B cell (primary cell): ENCODE measurements at regions not wholly inside any gene's neighbourhood (a gene's known extent, or its start where the extent isn't known, plus 50 kb on each side); places are given as distances from the start of the nearest gene placed in this dataset.

ENCODE experiments used
- ATAC-seq: fragments of 200-7000 bp; cut with Tn5 transposase; one replicate; pipeline ENCODE4 v1.10.0; 2021; ENCODE audit warnings: low read depth, mild to moderate bottlenecking, moderate number of reproducible peaks, moderate library complexity
- CTCF ChIA-PET: fragments of 350-600 bp; sonication (Branson Sonifier 250); formaldehyde crosslinking; loops from one replicate; lab custom pipeline; 2021; ENCODE audit warnings: antibody characterized with exemption, inconsistent platforms; lab: Charles Lee
- POLR2A ChIA-PET: fragments of 350-600 bp; sonication (Branson Sonifier 250); formaldehyde crosslinking; loops from one replicate; lab custom pipeline; 2021; ENCODE audit warnings: antibody characterized with exemption; lab: Charles Lee
- DNase-seq: peaks from one replicate; pipeline ENCODE4 v3.0.0; 2013
- H2AFZ ChIP-seq: 2 replicates; pipeline ENCODE4 v1.6.1; 2012; ENCODE audit warnings: mild to moderate bottlenecking, low read depth, low read length; ENCODE audit not compliant: insufficient read depth, poor library complexity, severe bottlenecking
- H3K27ac ChIP-seq, 2 donors: 1 replicate in 1 of 2; 2 replicates in 1 of 2; pipeline ENCODE4 v1.5.1; 2012 to 2013; ENCODE audit warnings: low read length in 2 of 2, mild to moderate bottlenecking in 2 of 2, moderate library complexity in 1 of 2
- H3K27me3 ChIP-seq, 4 experiments: fragments of 200-600 bp in 1 of 4; sonication (generic) in 1 of 4; replicated peaks in 1 of 4; 1 replicate in 2 of 4; 2 replicates in 2 of 4; pipeline versions ENCODE4 v1.6.1 to v1.7.0; 2013 to 2016; ENCODE audit warnings: low read length in 3 of 4, mild to moderate bottlenecking in 2 of 4, mixed read lengths in 1 of 4, moderate library complexity in 1 of 4; ENCODE audit not compliant: insufficient read depth in 4 of 4, control insufficient read depth in 3 of 4; ENCODE audit errors: control extremely low read depth in 1 of 4
- H3K36me3 ChIP-seq, 2 experiments: replicated peaks in 1 of 2; 1 replicate in 1 of 2; 2 replicates in 1 of 2; pipeline versions ENCODE4 v1.6.1 to v1.7.1; 2013; ENCODE audit warnings: low read length in 1 of 2; ENCODE audit not compliant: insufficient read depth in 2 of 2, control insufficient read depth in 1 of 2; ENCODE audit errors: control extremely low read depth in 1 of 2, extremely low read depth in 1 of 2
- H3K4me1 ChIP-seq, 2 donors: fragments of 200-600 bp in 1 of 2; sonication (generic) in 1 of 2; 1 replicate in 1 of 2; 2 replicates in 1 of 2; pipeline versions ENCODE4 v1.5.1 to v1.6.1; 2013 to 2017; ENCODE audit warnings: low read length in 2 of 2; ENCODE audit not compliant: control insufficient read depth in 2 of 2, insufficient read depth in 2 of 2
- H3K4me2 ChIP-seq: replicated peaks from 2 replicates; pipeline ENCODE3; 2012; ENCODE audit warnings: mild to moderate bottlenecking, low read depth, low read length; ENCODE audit not compliant: poor library complexity, severe bottlenecking
- H3K4me3 ChIP-seq, 5 experiments: fragments of 200-600 bp in 1 of 5; sonication (generic) in 1 of 5; 1 replicate in 3 of 5; 2 replicates in 2 of 5; pipeline versions ENCODE4 v1.5.1 to v1.7.0; 2011 to 2016; ENCODE audit warnings: low read length in 4 of 5, mild to moderate bottlenecking in 4 of 5, low read depth in 2 of 5, control low read depth in 1 of 5, moderate library complexity in 1 of 5; ENCODE audit not compliant: insufficient read depth in 1 of 5; ENCODE audit errors: control extremely low read depth in 1 of 5, extremely low read depth in 1 of 5
- H3K79me2 ChIP-seq: fragments of 200-600 bp; sonication (generic); one replicate; pipeline ENCODE4 v1.6.0; 2016; ENCODE audit warnings: low read length; ENCODE audit not compliant: control insufficient read depth, insufficient read depth
- H3K9ac ChIP-seq: fragments of 200-600 bp; sonication (generic); 2 replicates; pipeline ENCODE4 v1.6.1; 2017; ENCODE audit warnings: mild to moderate bottlenecking, low read length, moderate library complexity
- H3K9me3 ChIP-seq, 3 donors: one replicate each; pipeline versions ENCODE4 v1.6.1 to v1.7.1; 2013; ENCODE audit warnings: low read length in 2 of 3; ENCODE audit not compliant: control insufficient read depth in 2 of 3, insufficient read depth in 1 of 3; ENCODE audit errors: control extremely low read depth in 1 of 3
- H4K20me1 ChIP-seq: 2 replicates; pipeline ENCODE4 v1.6.0; 2012; ENCODE audit warnings: mild to moderate bottlenecking, low read length; ENCODE audit not compliant: insufficient read depth, control insufficient read depth, poor library complexity, severe bottlenecking
- H3K27ac Mint-ChIP-seq: one replicate; pipeline ENCODE4 v1.8.0; 2021; ENCODE audit warnings: mixed read lengths
- H3K27me3 Mint-ChIP-seq: one replicate; pipeline ENCODE4 v1.8.0; 2021; ENCODE audit warnings: mixed read lengths
- H3K4me1 Mint-ChIP-seq: one replicate; pipeline ENCODE4 v1.8.0; 2021; ENCODE audit warnings: mixed read lengths
- H3K4me3 Mint-ChIP-seq: one replicate; pipeline ENCODE4 v1.8.0; 2021; ENCODE audit warnings: mixed read lengths
- H3K9me3 Mint-ChIP-seq: one replicate; pipeline ENCODE4 v1.8.0; 2022; ENCODE audit warnings: mixed read lengths; ENCODE audit not compliant: insufficient read depth
- EZH2 ChIP-seq: IDR thresholded peaks from 2 replicates; pipeline ENCODE4 v1.6.1; 2012; ENCODE audit warnings: borderline replicate concordance, low read depth, mild to moderate bottlenecking, moderate library complexity, low read length; ENCODE audit not compliant: insufficient read depth, poor library complexity, severe bottlenecking
- WGBS: methylation state at CpG from one replicate; pipeline ENCODE4 v1.1.5; 2013; ENCODE audit warnings: missing lambda C conversion rate; ENCODE audit not compliant: insufficient coverage; 5-methylcytosine and 5-hydroxymethylcytosine counted together
- intact Hi-C: fragments of 100-400 bp; cut with micrococcal nuclease; formaldehyde crosslinking; loops from one replicate; pipeline ENCODE4 v1.10.0; 2022
- TF ChIP-seq, protein P1 (sequence below): fragments of 200-600 bp; IDR thresholded peaks from one replicate; pipeline ENCODE4 v1.8.0; 2022; ENCODE audit warnings: antibody characterized with exemption, mild to moderate bottlenecking

DNA sequence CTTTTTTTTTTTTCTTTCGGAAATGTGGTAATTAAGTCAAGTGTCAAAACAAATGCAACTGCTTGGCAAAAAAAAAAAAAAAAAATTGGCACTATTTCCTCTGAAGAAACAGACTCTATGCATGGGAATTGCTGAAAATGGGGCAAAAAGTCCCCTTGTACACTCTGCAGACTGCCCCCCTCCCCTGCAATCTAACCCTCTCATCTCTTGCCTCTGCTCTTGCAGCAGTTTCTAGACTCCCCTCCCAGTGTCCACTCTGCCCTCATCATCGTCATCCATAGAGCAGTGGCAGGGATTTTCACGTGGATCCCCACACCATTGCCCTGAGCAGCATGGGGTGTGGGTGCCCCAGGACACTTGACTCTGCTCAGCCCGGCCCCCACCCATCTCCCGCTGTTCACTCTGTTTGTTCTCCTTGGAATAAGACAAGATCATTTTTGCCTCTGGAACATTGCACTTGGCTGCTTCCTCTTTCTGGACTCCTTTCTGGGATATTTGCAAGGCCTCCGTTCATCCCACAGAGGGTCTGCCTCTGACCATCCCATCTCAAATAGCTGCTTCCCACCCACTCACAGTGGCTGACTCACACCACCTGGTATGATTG lies 213.9 kb downstream of the ACKR3 start:
- ATAC-seq (no peak), DNase-seq (no peak)
- H3K4me3 ChIP-seq: no peak overlapping the region
- Mint-ChIP-seq H3K9me3 (no peaks in the 10 kb centered on the region), H3K4me1 (peaks cover 3% of the 10 kb centered on the region), H3K4me3 (no peak overlapping the region), H3K27ac (no peak overlapping the region), H3K27me3 (peaks cover 19% of the 10 kb centered on the region)
- H3K4me1 ChIP-seq: no peaks in the 10 kb centered on the region
- ChIA-PET CTCF (no interaction called here), POLR2A (no interaction called here)
- no peak overlapping the region for H3K4me2 ChIP-seq
- intact Hi-C loops: no loop called here
- H3K9ac ChIP-seq: no peak overlapping the region
- 94% methylated on average over 3 of the region's 6 CpGs for WGBS
- H3K9me3 ChIP-seq: no peaks in the 10 kb centered on the region
- H2AFZ ChIP-seq: no peak overlapping the region
- H3K79me2 ChIP-seq: no peaks in the 10 kb centered on the region
- H3K27me3 ChIP-seq: no peaks in the 10 kb centered on the region
- H3K27ac ChIP-seq: no peak overlapping the region
- H4K20me1 ChIP-seq: no peaks in the 10 kb centered on the region
- H3K36me3 ChIP-seq: no peaks in the 10 kb centered on the region
- TF ChIP-seq, protein P1, sequence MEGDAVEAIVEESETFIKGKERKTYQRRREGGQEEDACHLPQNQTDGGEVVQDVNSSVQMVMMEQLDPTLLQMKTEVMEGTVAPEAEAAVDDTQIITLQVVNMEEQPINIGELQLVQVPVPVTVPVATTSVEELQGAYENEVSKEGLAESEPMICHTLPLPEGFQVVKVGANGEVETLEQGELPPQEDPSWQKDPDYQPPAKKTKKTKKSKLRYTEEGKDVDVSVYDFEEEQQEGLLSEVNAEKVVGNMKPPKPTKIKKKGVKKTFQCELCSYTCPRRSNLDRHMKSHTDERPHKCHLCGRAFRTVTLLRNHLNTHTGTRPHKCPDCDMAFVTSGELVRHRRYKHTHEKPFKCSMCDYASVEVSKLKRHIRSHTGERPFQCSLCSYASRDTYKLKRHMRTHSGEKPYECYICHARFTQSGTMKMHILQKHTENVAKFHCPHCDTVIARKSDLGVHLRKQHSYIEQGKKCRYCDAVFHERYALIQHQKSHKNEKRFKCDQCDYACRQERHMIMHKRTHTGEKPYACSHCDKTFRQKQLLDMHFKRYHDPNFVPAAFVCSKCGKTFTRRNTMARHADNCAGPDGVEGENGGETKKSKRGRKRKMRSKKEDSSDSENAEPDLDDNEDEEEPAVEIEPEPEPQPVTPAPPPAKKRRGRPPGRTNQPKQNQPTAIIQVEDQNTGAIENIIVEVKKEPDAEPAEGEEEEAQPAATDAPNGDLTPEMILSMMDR: no peak
- no peak for TF ChIP-seq EZH2

DNA sequence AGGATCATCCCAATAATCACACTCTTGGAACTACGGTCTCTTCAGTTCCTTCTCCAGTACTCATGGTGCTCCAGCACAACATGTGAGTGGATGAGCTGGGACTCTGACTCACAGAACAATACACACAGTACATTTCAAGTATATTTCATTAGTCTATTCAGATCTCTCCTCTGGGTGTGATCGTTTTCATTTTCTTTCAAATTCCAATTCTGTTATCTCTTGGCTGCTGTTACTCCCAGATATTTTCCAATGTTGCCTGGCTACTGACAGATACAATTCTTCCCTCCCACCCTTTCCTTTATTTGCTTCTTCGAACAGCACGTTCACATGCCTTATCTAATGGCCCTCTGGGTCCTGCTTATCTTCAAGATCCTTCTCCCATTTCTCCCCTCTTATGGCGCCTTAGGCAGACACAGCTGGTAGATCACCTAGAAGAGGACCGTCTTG lies 216.0 kb downstream of the ACKR3 start:
- ChIA-PET CTCF (no interaction called here), POLR2A (no interaction called here)
- intact Hi-C loops: no loop called here
- DNase-seq (no peak), ATAC-seq (no peak)
- WGBS: 93% methylated on average over 5 of the region's 6 CpGs
- Mint-ChIP-seq H3K4me1 (peaks cover 3% of the 10 kb centered on the region), H3K4me3 (no peak overlapping the region), H3K27ac (no peak overlapping the region), H3K9me3 (no peaks in the 10 kb centered on the region), H3K27me3 (peaks cover 19% of the 10 kb centered on the region)
- H3K4me3 ChIP-seq: no peak overlapping the region
- H3K27me3 ChIP-seq: peaks cover 0 to 2% (median 0%) of the 10 kb centered on the region in 4 experiments
- no peak for TF ChIP-seq EZH2
- TF ChIP-seq, protein P1: no peak
- no peaks in the 10 kb centered on the region for H4K20me1 ChIP-seq
- no peak overlapping the region for H3K9ac ChIP-seq
- no peak overlapping the region for H3K4me2 ChIP-seq
- no peaks in the 10 kb centered on the region for H3K4me1 ChIP-seq
- no peaks in the 10 kb centered on the region for H3K79me2 ChIP-seq
- no peak overlapping the region for H2AFZ ChIP-seq
- H3K9me3 ChIP-seq: no peaks in the 10 kb centered on the region
- no peaks in the 10 kb centered on the region for H3K36me3 ChIP-seq
- H3K27ac ChIP-seq: no peak overlapping the region
